ENCODE measurements at regions not wholly inside any gene's neighbourhood (a gene's known extent, or its start where the extent isn't known, plus 50 kb on each side); places are given as distances from the start of the nearest gene placed in this dataset.

DNA sequence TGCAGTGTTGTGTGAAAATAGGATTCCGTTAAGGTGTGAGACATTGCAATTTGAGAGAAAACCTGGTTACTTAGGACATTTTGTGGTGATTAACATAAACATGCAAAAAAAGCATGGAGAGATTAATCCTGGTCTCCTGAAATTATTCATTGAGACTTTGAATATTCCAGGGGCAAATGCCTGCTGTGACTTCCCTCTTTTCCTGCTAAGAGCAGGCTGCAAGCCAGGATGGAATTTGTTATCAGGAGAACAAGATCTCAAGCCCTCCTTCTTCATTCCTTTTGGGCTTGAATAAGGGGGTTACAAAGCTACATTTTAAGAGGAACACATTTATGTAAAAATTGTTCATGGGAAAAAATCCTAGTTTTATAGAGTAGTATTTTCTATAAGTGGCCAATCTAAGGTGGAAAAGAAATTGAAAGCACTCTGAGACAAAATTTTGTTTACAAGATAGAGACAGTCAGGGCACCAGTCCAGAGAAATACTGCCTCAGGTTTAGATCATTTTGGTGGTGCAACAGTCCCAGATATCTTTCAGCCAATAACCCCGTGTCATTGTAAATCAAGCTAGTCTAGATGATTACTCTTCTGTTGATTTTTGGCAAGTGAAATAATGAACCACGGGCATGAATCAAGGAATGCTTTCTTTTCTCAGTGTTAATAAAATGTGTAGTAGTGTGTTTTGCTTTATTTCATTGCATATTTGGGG, 1528.3 kb upstream of the AGA start:
- ATAC-seq (no peak), DNase-seq (no peak)
- H3K4me3 ChIP-seq: no peak overlapping the region
- H3K9me3 ChIP-seq: no peaks in the 10 kb centered on the region
- TF ChIP-seq, protein P1, sequence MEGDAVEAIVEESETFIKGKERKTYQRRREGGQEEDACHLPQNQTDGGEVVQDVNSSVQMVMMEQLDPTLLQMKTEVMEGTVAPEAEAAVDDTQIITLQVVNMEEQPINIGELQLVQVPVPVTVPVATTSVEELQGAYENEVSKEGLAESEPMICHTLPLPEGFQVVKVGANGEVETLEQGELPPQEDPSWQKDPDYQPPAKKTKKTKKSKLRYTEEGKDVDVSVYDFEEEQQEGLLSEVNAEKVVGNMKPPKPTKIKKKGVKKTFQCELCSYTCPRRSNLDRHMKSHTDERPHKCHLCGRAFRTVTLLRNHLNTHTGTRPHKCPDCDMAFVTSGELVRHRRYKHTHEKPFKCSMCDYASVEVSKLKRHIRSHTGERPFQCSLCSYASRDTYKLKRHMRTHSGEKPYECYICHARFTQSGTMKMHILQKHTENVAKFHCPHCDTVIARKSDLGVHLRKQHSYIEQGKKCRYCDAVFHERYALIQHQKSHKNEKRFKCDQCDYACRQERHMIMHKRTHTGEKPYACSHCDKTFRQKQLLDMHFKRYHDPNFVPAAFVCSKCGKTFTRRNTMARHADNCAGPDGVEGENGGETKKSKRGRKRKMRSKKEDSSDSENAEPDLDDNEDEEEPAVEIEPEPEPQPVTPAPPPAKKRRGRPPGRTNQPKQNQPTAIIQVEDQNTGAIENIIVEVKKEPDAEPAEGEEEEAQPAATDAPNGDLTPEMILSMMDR (IDR thresholded peaks at IDR 0.05): no peak
- intact Hi-C loops (cut with DNase I): no loop called here
- H3K36me3 ChIP-seq: no peaks in the 10 kb centered on the region
- H3K27me3 ChIP-seq: no peaks in the 10 kb centered on the region
- H3K4me1 ChIP-seq: no peaks in the 10 kb centered on the region
- no peak overlapping the region for H3K27ac ChIP-seq

DNA sequence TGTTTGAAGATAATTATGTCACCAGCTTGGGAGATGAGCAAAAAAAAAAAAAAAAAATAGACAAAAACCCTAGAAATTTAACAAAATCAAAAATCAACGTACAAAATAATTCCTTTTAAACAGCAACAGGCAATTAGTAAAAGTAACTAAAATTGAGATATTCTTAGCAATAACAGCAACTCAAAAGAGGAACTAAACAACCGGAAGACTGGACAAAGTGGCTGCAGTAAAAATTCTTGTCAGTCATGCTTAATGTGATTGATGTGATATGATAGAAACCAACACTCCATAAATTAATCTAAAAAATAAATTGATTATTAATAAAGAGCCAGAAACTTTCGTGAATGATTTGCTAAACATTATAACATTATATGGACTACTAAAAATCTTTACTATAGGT, 1534.6 kb upstream of the AGA start:
- Histone ChIP-seq H3K4me1 (no peaks in the 10 kb centered on the region), H3K27ac (no peak overlapping the region), H3K9me3 (no peaks in the 10 kb centered on the region), H3K27me3 (no peaks in the 10 kb centered on the region), H3K4me3 (no peak overlapping the region), H3K36me3 (no peaks in the 10 kb centered on the region)
- TF ChIP-seq, protein P1 (IDR thresholded peaks at IDR 0.05): no peak
- intact Hi-C loops (cut with DNase I): no loop called here
- ATAC-seq (no peak), DNase-seq (no peak)

DNA sequence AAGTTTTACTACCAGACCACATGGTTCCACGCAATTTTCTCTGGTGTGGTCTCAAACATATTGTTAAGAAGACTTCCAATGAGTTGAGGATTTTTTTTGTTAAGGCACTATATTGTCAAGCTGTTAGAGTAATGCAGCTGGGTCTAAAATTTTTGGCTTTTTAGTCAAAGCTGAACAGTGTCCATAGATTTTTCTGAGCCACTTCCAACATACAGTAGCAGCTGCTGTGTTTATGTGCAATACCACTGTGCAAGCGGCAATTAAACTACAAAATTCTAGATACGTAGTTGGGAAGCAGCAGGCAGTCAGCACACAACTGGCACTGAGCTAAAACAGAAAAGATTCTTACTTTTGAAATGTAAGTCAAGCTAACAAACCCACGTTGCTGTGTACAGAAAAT, 1551.1 kb upstream of the AGA start:
- Histone ChIP-seq H3K9me3 (peaks cover 0 to 8% of the 10 kb centered on the region in 2 donors), H3K27ac (no peak overlapping the region), H3K27me3 (no peaks in the 10 kb centered on the region), H3K36me3 (no peaks in the 10 kb centered on the region), H3K4me3 (no peak overlapping the region), H3K4me1 (no peaks in the 10 kb centered on the region)
- intact Hi-C loops (cut with DNase I): no loop called here
- ATAC-seq (no peak), DNase-seq (no peak)
- TF ChIP-seq, protein P1 (IDR thresholded peaks at IDR 0.05): no peak

DNA sequence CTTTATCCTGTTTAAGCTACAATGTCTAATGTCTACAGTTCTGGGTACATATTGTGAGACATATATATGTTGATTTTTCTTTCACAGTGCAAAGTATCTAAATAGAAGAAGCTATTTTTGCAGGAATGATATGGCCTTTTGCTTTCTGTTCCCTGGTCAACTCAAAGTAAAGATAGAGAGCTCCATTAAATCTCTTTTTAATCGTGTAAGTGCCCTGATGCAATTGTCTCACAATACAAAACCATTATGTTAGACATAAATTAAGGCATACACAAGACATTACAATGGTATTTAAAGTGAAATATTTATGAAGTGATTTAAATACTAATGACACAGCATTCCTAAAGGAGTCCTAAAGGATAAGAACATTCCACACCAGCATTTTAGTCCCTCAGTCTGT, 1559.7 kb upstream of the AGA start:
- no peaks in the 10 kb centered on the region for H3K27me3 ChIP-seq
- no peak overlapping the region for H3K4me3 ChIP-seq
- H3K36me3 ChIP-seq: no peaks in the 10 kb centered on the region
- no peak for DNase-seq
- intact Hi-C loops (cut with DNase I): no loop called here
- H3K9me3 ChIP-seq: no peaks in the 10 kb centered on the region
- no peaks in the 10 kb centered on the region for H3K4me1 ChIP-seq
- TF ChIP-seq, protein P1 (IDR thresholded peaks at IDR 0.05): no peak
- ATAC-seq: no peak
- H3K27ac ChIP-seq: no peak overlapping the region

DNA sequence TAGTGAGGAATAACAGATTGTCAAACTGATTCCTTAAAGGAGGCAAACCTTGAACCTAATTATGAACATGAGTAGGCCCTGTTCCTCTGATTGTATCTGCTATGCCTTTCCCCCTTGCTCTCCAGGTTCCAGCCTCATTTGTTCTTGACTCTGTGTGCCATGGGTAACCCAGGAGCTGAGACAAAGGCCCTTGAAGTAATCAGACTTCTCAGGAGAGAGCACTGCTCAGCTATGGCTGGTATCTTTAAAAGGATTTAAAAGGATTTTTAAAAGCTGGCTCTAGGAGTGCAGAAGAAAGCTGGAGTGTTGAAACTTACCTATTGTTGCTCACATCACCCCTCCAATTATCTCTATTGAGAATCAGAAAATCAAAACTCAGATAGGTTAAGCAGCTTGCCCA, 1565.5 kb upstream of the AGA start:
- Histone ChIP-seq H3K27ac (no peak overlapping the region), H3K36me3 (no peaks in the 10 kb centered on the region), H3K4me1 (no peaks in the 10 kb centered on the region), H3K4me3 (no peak overlapping the region), H3K27me3 (no peaks in the 10 kb centered on the region), H3K9me3 (peaks cover 0 to 2% of the 10 kb centered on the region in 2 donors)
- DNase-seq (no peak), ATAC-seq (no peak)
- intact Hi-C loops (cut with DNase I): no loop called here
- TF ChIP-seq, protein P1 (IDR thresholded peaks at IDR 0.05): no peak
